ENCODE measurements at regions not wholly inside any gene's neighbourhood (a gene's known extent, or its start where the extent isn't known, plus 50 kb on each side); places are given as distances from the start of the nearest gene placed in this dataset.
"Not testable (repeated sequence)": the region's sequence is repeated elsewhere in the genome, so short reads cannot be mapped to it uniquely, and the experiment has no call there.

GRCh38 chr2:87348556-87348955 is 326.9 kb upstream of the PLGLB1 start:
- not testable (repeated sequence) for H3K4me3 ChIP-seq (ENCODE audit: low read length)

- H3K4me3 ChIP-seq (ENCODE audit: low read length), result not testable (repeated sequence)
These were observed 327.4 kb upstream of the PLGLB1 start for GRCh38 chr2:87349006-87349405.

GRCh38 chr2:87352178-87352934 is 330.7 kb upstream of the PLGLB1 start:
- not testable (repeated sequence) for H3K4me3 ChIP-seq (ENCODE audit: low read length)

- H3K4me3 ChIP-seq (ENCODE audit: low read length), result not testable (repeated sequence)
These were observed 331.8 kb upstream of the PLGLB1 start for GRCh38 chr2:87353408-87353807.

GRCh38 chr2:87354102-87354501 is 332.5 kb upstream of the PLGLB1 start:
- H3K4me3 ChIP-seq (ENCODE audit: low read length), result not testable (repeated sequence)

GRCh38 chr2:87360250-87360649 is 338.6 kb upstream of the PLGLB1 start:
- H3K4me3 ChIP-seq (ENCODE audit: low read length), result not testable (repeated sequence)

GRCh38 chr2:87360927-87361326 is 339.3 kb upstream of the PLGLB1 start:
- H3K4me3 ChIP-seq (ENCODE audit: low read length), result not testable (repeated sequence)

- not testable (repeated sequence) for H3K4me3 ChIP-seq (ENCODE audit: low read length)
These were observed 340.2 kb upstream of the PLGLB1 start for GRCh38 chr2:87361805-87362204.

- not testable (repeated sequence) for H3K4me3 ChIP-seq (ENCODE audit: low read length)
These were observed 342.7 kb upstream of the PLGLB1 start for GRCh38 chr2:87364379-87364778.

- H3K4me3 ChIP-seq (ENCODE audit: low read length), result not testable (repeated sequence)
These were observed 343.4 kb upstream of the PLGLB1 start for GRCh38 chr2:87365038-87365437.

- not testable (repeated sequence) for H3K4me3 ChIP-seq (ENCODE audit: low read length)
These were observed 361.8 kb upstream of the PLGLB2 start for GRCh38 chr2:87386063-87386560.

GRCh38 chr2:87395784-87396183 is 352.1 kb upstream of the PLGLB2 start:
- not testable (repeated sequence) for H3K4me3 ChIP-seq (ENCODE audit: low read length)

GRCh38 chr2:87396551-87397265 is 351.2 kb upstream of the PLGLB2 start:
- not testable (repeated sequence) for H3K4me3 ChIP-seq (ENCODE audit: low read length)

GRCh38 chr2:87397276-87398065 is 350.4 kb upstream of the PLGLB2 start:
- H3K4me3 ChIP-seq (ENCODE audit: low read length), result not testable (repeated sequence)

GRCh38 chr2:87398567-87399305 is 349.2 kb upstream of the PLGLB2 start:
- not testable (repeated sequence) for H3K4me3 ChIP-seq (ENCODE audit: low read length)

All from GM08714 (cell line).